HepG2 (cell line): ENCODE measurements at regions not wholly inside any gene's neighbourhood (a gene's known extent, or its start where the extent isn't known, plus 50 kb on each side); places are given as distances from the start of the nearest gene placed in this dataset.

Experiments used
- ATAC-seq: fragments of 200-7000 bp; cut with Tn5 transposase; 3 replicates; pipeline ENCODE4 v1.9.1; 2020; ENCODE audit warnings: mild to moderate bottlenecking, moderate library complexity
- BruUV-seq: library from RNA; stranded (reverse); fragments of 400-500 nt; replicated peaks from 2 replicates; lab custom pipeline; 2021; lab: Mats Ljungman, UMichigan
- CTCF ChIA-PET: fragments of 300-600 bp; formaldehyde crosslinking; extraction: SDS; loops from one replicate; lab custom pipeline; 2021; ENCODE audit warnings: low total read pairs, inconsistent platforms, low intra/inter-chr PET ratio; lab: Yijun Ruan, JAX
- POLR2A ChIA-PET: fragments of 350-600 bp; sonication (Branson Sonifier 250); formaldehyde crosslinking; loops from one replicate; lab custom pipeline; 2020; ENCODE audit warnings: antibody characterized with exemption, inconsistent platforms; lab: Yijun Ruan, JAX
- DNase-seq: peaks from one replicate; pipeline ENCODE4 v3.0.0-alpha.2; 2015; ENCODE audit warnings: low spot score
- FAIRE-seq: peaks from 3 replicates; lab custom pipeline; 2011; peaks lifted over from hg19 to GRCh38; lab: Jason Lieb, UNC
- H2AFZ ChIP-seq: one replicate; pipeline ENCODE4 v1.6.1; 2011; ENCODE audit warnings: low read length, inconsistent platforms
- H3K27ac ChIP-seq: fragments of 300-600 bp; 3 replicates; pipeline ENCODE4 v1.8.0; 2011; ENCODE audit warnings: mixed run types, mild to moderate bottlenecking, mixed read lengths, low read length, inconsistent platforms; ENCODE audit not compliant: insufficient read depth; ENCODE audit errors: extremely low read length
- H3K27me3 ChIP-seq, 2 experiments: fragments of 200-600 bp in 1 of 2; 2 replicates in 1 of 2; 3 replicates in 1 of 2; pipeline versions ENCODE4 v1.6.0 to v1.8.0; 2011; ENCODE audit warnings: low read length in 2 of 2, mild to moderate bottlenecking in 2 of 2, moderate library complexity in 2 of 2, inconsistent platforms in 1 of 2; ENCODE audit not compliant: insufficient read depth in 2 of 2, control insufficient read depth in 1 of 2
- H3K36me3 ChIP-seq, 2 experiments: fragments of 200-600 bp in 1 of 2; replicated peaks in 1 of 2; 2 replicates in 1 of 2; 3 replicates in 1 of 2; pipeline versions ENCODE4 v1.5.1 to v1.8.0; 2011; ENCODE audit warnings: low read length in 2 of 2, inconsistent platforms in 1 of 2; ENCODE audit not compliant: insufficient read depth in 2 of 2, control insufficient read depth in 1 of 2
- H3K4me1 ChIP-seq: 2 replicates; pipeline ENCODE4 v1.5.1; 2012; ENCODE audit warnings: low read length, inconsistent platforms; ENCODE audit not compliant: insufficient read depth
- H3K4me2 ChIP-seq: 2 replicates; pipeline ENCODE4 v1.6.0; 2011; ENCODE audit warnings: low read depth, low read length, inconsistent platforms
- H3K4me3 ChIP-seq, 3 experiments: fragments of 200-600 bp in 1 of 3; sonication (generic), shearing (Covaris generic) in 1 of 3; replicated peaks in 1 of 3; 2 replicates each; pipeline ENCODE4 v1.5.1; 2011 to 2016; ENCODE audit warnings: low read length in 3 of 3, inconsistent platforms in 2 of 3, low read depth in 2 of 3, mild to moderate bottlenecking in 2 of 3, control low read depth in 1 of 3, mixed read lengths in 1 of 3; ENCODE audit not compliant: insufficient read depth in 1 of 3
- H3K79me2 ChIP-seq: one replicate; pipeline ENCODE4 v1.6.1; 2011; ENCODE audit warnings: low read length, inconsistent platforms; ENCODE audit not compliant: insufficient read depth
- H3K9ac ChIP-seq: 2 replicates; pipeline ENCODE4 v1.6.0; 2011; ENCODE audit warnings: mild to moderate bottlenecking, low read depth, low read length, inconsistent platforms; ENCODE audit not compliant: insufficient read depth
- H3K9me3 ChIP-seq: 2 replicates; pipeline ENCODE4 v1.5.1; 2012; ENCODE audit warnings: mild to moderate bottlenecking, low read length
- H4K20me1 ChIP-seq: 2 replicates; pipeline ENCODE4 v1.6.0; 2011; ENCODE audit warnings: inconsistent platforms, mild to moderate bottlenecking, low read length, moderate library complexity; ENCODE audit not compliant: insufficient read depth
- ADNP ChIP-seq: sonication (generic); formaldehyde crosslinking; IDR thresholded peaks from 2 replicates; pipeline ENCODE4 v1.4.0; 2020; ENCODE audit warnings: missing genetic modification reagents
- AKAP8 ChIP-seq: sonication (generic); formaldehyde crosslinking; IDR thresholded peaks from 2 replicates; pipeline ENCODE4 v1.5.1; 2020; ENCODE audit warnings: mild to moderate bottlenecking, missing genetic modification reagents
- ATF7-NPFF ChIP-seq: sonication (generic); formaldehyde crosslinking; IDR thresholded peaks from 2 replicates; pipeline ENCODE4 v1.8.1; 2023; ENCODE audit warnings: mild to moderate bottlenecking, low read depth, missing genetic modification reagents, moderate library complexity
- CC2D1A ChIP-seq: sonication (generic); formaldehyde crosslinking; IDR thresholded peaks from 2 replicates; pipeline ENCODE4 v1.8.1; 2023; ENCODE audit warnings: mild to moderate bottlenecking, missing genetic modification reagents
- ELF3 ChIP-seq: IDR thresholded peaks from 2 replicates; pipeline ENCODE4 v1.6.1; 2016; ENCODE audit warnings: missing genetic modification reagents, missing compliant biosample characterization
- HIVEP1 ChIP-seq: sonication (generic); formaldehyde crosslinking; IDR thresholded peaks from 2 replicates; pipeline ENCODE4 v1.4.0; 2020; ENCODE audit warnings: mild to moderate bottlenecking, missing genetic modification reagents
- HOXA5 ChIP-seq: sonication (generic); formaldehyde crosslinking; IDR thresholded peaks from 2 replicates; pipeline ENCODE4 v1.4.0; 2020; ENCODE audit warnings: missing genetic modification reagents
- HOXD1 ChIP-seq: sonication (generic); formaldehyde crosslinking; IDR thresholded peaks from 2 replicates; pipeline ENCODE4 v1.5.0; 2020; ENCODE audit warnings: missing genetic modification reagents
- KDM6A ChIP-seq: IDR thresholded peaks from 2 replicates; pipeline ENCODE4 v1.6.1; 2016; ENCODE audit warnings: low read depth
- NR2F1 ChIP-seq, 2 experiments: fragments of 450-650 bp in 1 of 2; formaldehyde crosslinking in 1 of 2; IDR thresholded peaks; 2 replicates each; pipeline versions ENCODE4 v1.5.0 to v1.6.1; 2016 to 2020; ENCODE audit warnings: mild to moderate bottlenecking in 1 of 2, missing compliant biosample characterization in 1 of 2, missing genetic modification reagents in 1 of 2, moderate library complexity in 1 of 2
- TAF1 ChIP-seq: sonication (generic); formaldehyde crosslinking; IDR thresholded peaks from 2 replicates; pipeline ENCODE4 v1.4.0; 2020; ENCODE audit warnings: missing genetic modification reagents
- ZNF441 ChIP-seq: sonication (generic); formaldehyde crosslinking; IDR thresholded peaks from 2 replicates; pipeline ENCODE4 v1.7.0; 2021; ENCODE audit warnings: missing genetic modification reagents, borderline replicate concordance
- ZNF503 ChIP-seq: sonication (generic); formaldehyde crosslinking; IDR thresholded peaks from 2 replicates; pipeline ENCODE4 v1.4.0; 2020; ENCODE audit warnings: missing genetic modification reagents
- ZNF510 ChIP-seq: sonication (generic); formaldehyde crosslinking; IDR thresholded peaks from 2 replicates; pipeline ENCODE4 v1.4.0; 2020; ENCODE audit warnings: low read depth, mild to moderate bottlenecking, missing genetic modification reagents
- ZNF569 ChIP-seq: sonication (generic); formaldehyde crosslinking; IDR thresholded peaks from 2 replicates; pipeline ENCODE4 v1.5.0; 2020; ENCODE audit warnings: mild to moderate bottlenecking, missing genetic modification reagents, moderate library complexity, borderline replicate concordance
- ZNF619 ChIP-seq: sonication (generic); formaldehyde crosslinking; IDR thresholded peaks from 2 replicates; pipeline ENCODE4 v1.4.0; 2020; ENCODE audit warnings: mild to moderate bottlenecking, missing genetic modification reagents
- ZNF749 ChIP-seq: sonication (generic); formaldehyde crosslinking; IDR thresholded peaks from 2 replicates; pipeline ENCODE4 v1.8.0; 2022; ENCODE audit warnings: mild to moderate bottlenecking, missing genetic modification reagents, moderate library complexity, borderline replicate concordance
- WGBS: methylation state at CpG from one replicate; pipeline ENCODE4 v1.1.6; 2017; ENCODE audit warnings: low lambda C conversion rate; 5-methylcytosine and 5-hydroxymethylcytosine counted together
- in situ Hi-C: cut with HindIII; loops from 2 replicates; pipeline ENCODE4 v1.10.0; 2017; ENCODE audit warnings: low pct_unique_long_range_greater_than_20kb; ENCODE audit not compliant: extremely low pct_ligation_motif_present
- intact Hi-C: fragments of 100-400 bp; cut with micrococcal nuclease; formaldehyde crosslinking; loops from one replicate; pipeline ENCODE4 v1.10.0; 2022; ENCODE audit not compliant: unreplicated experiment
- TF ChIP-seq, protein P1 (sequence below): sonication (generic); formaldehyde crosslinking; IDR thresholded peaks from 2 replicates; pipeline ENCODE4 v1.4.0; 2020; ENCODE audit warnings: mild to moderate bottlenecking, missing genetic modification reagents, borderline replicate concordance

DNA sequence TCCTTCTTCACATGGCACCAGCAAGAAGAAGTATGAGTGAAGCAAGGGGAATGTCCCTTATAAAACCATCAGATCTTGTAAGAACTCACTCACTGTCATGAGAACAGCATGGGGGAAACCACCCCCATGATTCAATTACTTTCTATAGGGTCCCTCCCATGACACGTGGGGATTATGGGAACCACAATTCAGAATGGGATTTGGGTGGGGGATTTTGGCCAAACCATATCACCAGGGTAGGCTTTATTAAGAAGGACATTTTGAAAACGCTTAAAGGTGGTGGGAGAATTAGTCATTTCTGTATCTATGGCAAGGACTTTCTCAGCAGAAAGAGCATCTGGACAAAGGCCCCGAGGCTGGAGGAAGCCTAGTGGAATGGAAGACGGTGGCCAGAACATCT, 100.2 kb upstream of the ADAMTS16 start:
- in situ Hi-C loops (no loop called here), intact Hi-C loops (no loop called here)
- CTCF ChIA-PET, result no interaction called here
- Histone ChIP-seq H3K9ac (no peak overlapping the region), H3K27ac (no peak overlapping the region), H3K4me3 (no peak overlapping the region), H3K4me1 (peaks cover 13% of the 10 kb centered on the region), H3K27me3 (no peaks in the 10 kb centered on the region), H3K4me2 (no peak overlapping the region), H3K36me3 (no peaks in the 10 kb centered on the region), H4K20me1 (no peaks in the 10 kb centered on the region), H3K9me3 (no peaks in the 10 kb centered on the region), H2AFZ (no peak overlapping the region), H3K79me2 (no peaks in the 10 kb centered on the region)
- DNase-seq (no peak), FAIRE-seq (no peak), ATAC-seq (no peak)
- TF ChIP-seq ATF7-NPFF (CRISPR knock-in tag) (no peak), HOXA5 (no peak), AKAP8 (CRISPR knock-in tag) (no peak)
- POLR2A ChIA-PET, result no interaction called here
- BruUV-seq, result no TSS peak
- WGBS, result 33% methylated on average over 4 of the region's 4 CpGs

DNA sequence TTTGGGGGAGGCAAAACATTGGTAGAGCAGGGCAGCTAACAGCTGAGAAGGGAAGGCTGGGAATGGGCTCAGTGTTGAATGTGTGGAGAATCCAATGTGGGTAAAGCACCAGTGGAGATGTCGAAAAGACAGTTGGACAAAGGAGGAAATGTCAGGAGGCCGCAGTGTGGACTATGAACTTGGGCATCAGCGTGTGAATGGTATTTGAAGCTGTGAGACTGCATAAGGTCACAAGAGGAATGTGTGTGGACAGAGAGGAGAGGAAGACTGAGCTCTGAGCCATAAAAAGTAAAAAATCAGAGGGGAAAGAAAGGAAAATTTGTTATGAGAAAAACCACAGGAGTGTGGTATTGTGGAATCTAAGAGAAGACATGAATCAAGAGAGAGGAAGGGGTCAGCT, 99.4 kb upstream of the ADAMTS16 start:
- POLR2A ChIA-PET, result no interaction called here
- FAIRE-seq, result no peak
- TF ChIP-seq ZNF569 (CRISPR knock-in tag), result no peak
- TF ChIP-seq ZNF619 (CRISPR knock-in tag), result no peak
- no peak for TF ChIP-seq ZNF510 (CRISPR knock-in tag)
- no peak for TF ChIP-seq ZNF441
- TF ChIP-seq HIVEP1 (CRISPR knock-in tag), result no peak
- no peak for TF ChIP-seq TAF1 (CRISPR knock-in tag)
- no peak for TF ChIP-seq CC2D1A (CRISPR knock-in tag)
- TF ChIP-seq ZNF503, result no peak
- TF ChIP-seq ELF3 (CRISPR knock-in tag), result 0 out of 2 replicates have a peak, but pooled peaks have one; percentile 30
- TF ChIP-seq HOXD1 (CRISPR knock-in tag), result no peak
- TF ChIP-seq KDM6A (CRISPR knock-in tag), result no peak
- no peak for TF ChIP-seq ZNF749 (CRISPR knock-in tag)
- TF ChIP-seq, protein P1, sequence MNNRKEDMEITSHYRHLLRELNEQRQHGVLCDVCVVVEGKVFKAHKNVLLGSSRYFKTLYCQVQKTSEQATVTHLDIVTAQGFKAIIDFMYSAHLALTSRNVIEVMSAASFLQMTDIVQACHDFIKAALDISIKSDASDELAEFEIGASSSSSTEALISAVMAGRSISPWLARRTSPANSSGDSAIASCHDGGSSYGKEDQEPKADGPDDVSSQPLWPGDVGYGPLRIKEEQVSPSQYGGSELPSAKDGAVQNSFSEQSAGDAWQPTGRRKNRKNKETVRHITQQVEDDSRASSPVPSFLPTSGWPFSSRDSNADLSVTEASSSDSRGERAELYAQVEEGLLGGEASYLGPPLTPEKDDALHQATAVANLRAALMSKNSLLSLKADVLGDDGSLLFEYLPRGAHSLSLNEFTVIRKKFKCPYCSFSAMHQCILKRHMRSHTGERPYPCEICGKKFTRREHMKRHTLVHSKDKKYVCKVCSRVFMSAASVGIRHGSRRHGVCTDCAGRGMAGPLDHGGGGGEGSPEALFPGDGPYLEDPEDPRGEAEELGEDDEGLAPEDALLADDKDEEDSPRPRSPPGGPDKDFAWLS (CRISPR knock-in tag), result no peak
- peak in 1 of 2 experiments; percentile 34; a peak in 1 of 4 replicates for TF ChIP-seq NR2F1 (CRISPR knock-in tag; IDR thresholded peaks at IDR 0.05)
- TF ChIP-seq ADNP (CRISPR knock-in tag), result no peak

More for the DNA sequence above, 99.4 kb upstream of the ADAMTS16 start:
- Histone ChIP-seq H4K20me1 (no peaks in the 10 kb centered on the region), H2AFZ (no peak overlapping the region), H3K79me2 (no peaks in the 10 kb centered on the region), H3K27me3 (no peaks in the 10 kb centered on the region), H3K4me3 (no peak overlapping the region; a peak in 1 of 6 replicates), H3K36me3 (no peaks in the 10 kb centered on the region), H3K27ac (no peak overlapping the region), H3K4me2 (no peak overlapping the region; the same call in 1 of the 2 replicates), H3K9ac (no peak overlapping the region), H3K4me1 (peaks cover 13% of the 10 kb centered on the region), H3K9me3 (no peaks in the 10 kb centered on the region)
- 3% methylated on average over 3 of the region's 3 CpGs for WGBS
- ATAC-seq, result peak; percentile 84
- BruUV-seq, result no TSS peak
- intact Hi-C loops (no loop called here), in situ Hi-C loops (no loop called here)
- peak; percentile 16 for DNase-seq
- CTCF ChIA-PET, result no interaction called here
